Endothelial cell (in vitro differentiated cells): ENCODE measurements at regions not wholly inside any gene's neighbourhood (a gene's known extent, or its start where the extent isn't known, plus 50 kb on each side); places are given as distances from the start of the nearest gene placed in this dataset.

Experiments
- DNase-seq: peaks from one replicate; pipeline ENCODE4 v3.0.0; 2021; ENCODE audit warnings: low spot score
- H3K27ac Mint-ChIP-seq: one replicate; pipeline ENCODE4 v1.8.0; 2021; ENCODE audit warnings: mixed read lengths, inconsistent platforms; ENCODE audit not compliant: unreplicated experiment
- H3K27me3 Mint-ChIP-seq: one replicate; pipeline ENCODE4 v1.8.0; 2021; ENCODE audit warnings: mild to moderate bottlenecking, moderate library complexity, mixed read lengths, inconsistent platforms; ENCODE audit not compliant: unreplicated experiment
- H3K36me3 Mint-ChIP-seq: one replicate; pipeline ENCODE4 v1.8.0; 2021; ENCODE audit warnings: mild to moderate bottlenecking, low read depth, mixed read lengths, inconsistent platforms; ENCODE audit not compliant: unreplicated experiment
- H3K4me1 Mint-ChIP-seq: one replicate; pipeline ENCODE4 v1.8.0; 2021; ENCODE audit warnings: mild to moderate bottlenecking, mixed read lengths, inconsistent platforms; ENCODE audit not compliant: unreplicated experiment
- H3K4me3 Mint-ChIP-seq: one replicate; pipeline ENCODE4 v1.8.0; 2021; ENCODE audit warnings: mild to moderate bottlenecking, mixed read lengths, inconsistent platforms; ENCODE audit not compliant: unreplicated experiment
- H3K9me3 Mint-ChIP-seq: one replicate; pipeline ENCODE4 v1.8.0; 2021; ENCODE audit warnings: mixed read lengths, inconsistent platforms; ENCODE audit not compliant: unreplicated experiment
- CTCF ChIP-seq: fragments of 200-600 bp; sonication (generic); IDR thresholded peaks from one replicate; pipeline ENCODE4 v1.5.0; 2021; ENCODE audit warnings: antibody characterized with exemption; ENCODE audit not compliant: unreplicated experiment

GRCh38 chr4:83757121-83757621 is 221.3 kb downstream of the GPAT3 start:
- H3K4me1 Mint-ChIP-seq: no peaks in the 10 kb centered on the region
- H3K36me3 Mint-ChIP-seq: no peaks in the 10 kb centered on the region
- no peak overlapping the region for H3K27ac Mint-ChIP-seq
- no peaks in the 10 kb centered on the region for H3K27me3 Mint-ChIP-seq
- no peaks in the 10 kb centered on the region for H3K9me3 Mint-ChIP-seq
- TF ChIP-seq CTCF: no peak
- no peak overlapping the region for H3K4me3 Mint-ChIP-seq
- no peak for DNase-seq

GRCh38 chr4:83753260-83753659 is 217.4 kb downstream of the GPAT3 start:
- no peak for TF ChIP-seq CTCF
- H3K27me3 Mint-ChIP-seq: no peaks in the 10 kb centered on the region
- no peak overlapping the region for H3K27ac Mint-ChIP-seq
- H3K9me3 Mint-ChIP-seq: no peaks in the 10 kb centered on the region
- H3K4me3 Mint-ChIP-seq: no peak overlapping the region
- H3K36me3 Mint-ChIP-seq: no peaks in the 10 kb centered on the region
- DNase-seq: no peak
- H3K4me1 Mint-ChIP-seq: no peaks in the 10 kb centered on the region

GRCh38 chr4:83751336-83751949 is 215.5 kb downstream of the GPAT3 start:
- no peak for TF ChIP-seq CTCF
- no peak overlapping the region for H3K4me3 Mint-ChIP-seq
- H3K4me1 Mint-ChIP-seq: no peaks in the 10 kb centered on the region
- DNase-seq: no peak
- H3K27me3 Mint-ChIP-seq: no peaks in the 10 kb centered on the region
- H3K36me3 Mint-ChIP-seq: no peaks in the 10 kb centered on the region
- no peaks in the 10 kb centered on the region for H3K9me3 Mint-ChIP-seq
- H3K27ac Mint-ChIP-seq: no peak overlapping the region

GRCh38 chr4:83748711-83749110 is 212.8 kb downstream of the GPAT3 start:
- Mint-ChIP-seq H3K36me3 (no peaks in the 10 kb centered on the region), H3K9me3 (no peaks in the 10 kb centered on the region), H3K4me3 (no peak overlapping the region), H3K27me3 (no peaks in the 10 kb centered on the region), H3K4me1 (no peaks in the 10 kb centered on the region), H3K27ac (no peak overlapping the region)
- TF ChIP-seq CTCF: no peak
- no peak for DNase-seq

- no peak for DNase-seq
- no peaks in the 10 kb centered on the region for H3K36me3 Mint-ChIP-seq
- H3K27ac Mint-ChIP-seq: no peak overlapping the region
- no peak overlapping the region for H3K4me3 Mint-ChIP-seq
- H3K9me3 Mint-ChIP-seq: no peaks in the 10 kb centered on the region
- H3K27me3 Mint-ChIP-seq: peaks cover 2% of the 10 kb centered on the region
- no peaks in the 10 kb centered on the region for H3K4me1 Mint-ChIP-seq
- no peak for TF ChIP-seq CTCF
Observed at GRCh38 chr4:83738895-83739294, 203.0 kb downstream of the GPAT3 start.
